ENCODE measurements at regions not wholly inside any gene's neighbourhood (a gene's known extent, or its start where the extent isn't known, plus 50 kb on each side); places are given as distances from the start of the nearest gene placed in this dataset.

DNA sequence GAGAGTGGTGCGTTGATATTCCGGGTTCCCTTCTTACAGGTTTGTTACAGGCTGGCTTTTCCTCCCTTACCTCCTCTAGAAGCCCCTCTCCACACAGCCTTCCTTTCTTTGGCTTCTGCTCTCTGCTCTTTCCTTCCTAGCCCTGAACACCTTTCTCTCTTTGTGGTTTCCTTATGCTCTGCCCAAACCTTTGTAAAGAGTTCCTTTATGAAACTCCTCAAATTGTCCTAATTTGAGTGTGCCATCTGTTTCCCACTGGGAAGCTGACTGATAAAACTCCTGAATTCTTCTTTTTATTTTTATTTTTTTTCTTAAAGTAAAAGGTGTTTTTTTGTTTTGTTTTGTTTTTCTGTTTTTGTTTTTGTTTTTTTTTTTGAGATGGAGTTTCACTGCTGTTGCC lies 60.1 kb upstream of the OTX2 start:
- Histone ChIP-seq H3K4me3 (no peak overlapping the region), H3K36me3 (no peaks in the 10 kb centered on the region), H3K4me1 (no peaks in the 10 kb centered on the region), H3K27ac (no peak overlapping the region), H3K4me2 (no peak overlapping the region), H4K20me1 (no peaks in the 10 kb centered on the region), H3K27me3 (no peaks in the 10 kb centered on the region), H3K9ac (no peak overlapping the region), H3K9me3 (replicated peaks in 1 of 11) (no peaks in the 10 kb centered on the region)
- TF ChIP-seq Cebpa-rat (IDR thresholded peaks at IDR 0.05), result no peak

DNA sequence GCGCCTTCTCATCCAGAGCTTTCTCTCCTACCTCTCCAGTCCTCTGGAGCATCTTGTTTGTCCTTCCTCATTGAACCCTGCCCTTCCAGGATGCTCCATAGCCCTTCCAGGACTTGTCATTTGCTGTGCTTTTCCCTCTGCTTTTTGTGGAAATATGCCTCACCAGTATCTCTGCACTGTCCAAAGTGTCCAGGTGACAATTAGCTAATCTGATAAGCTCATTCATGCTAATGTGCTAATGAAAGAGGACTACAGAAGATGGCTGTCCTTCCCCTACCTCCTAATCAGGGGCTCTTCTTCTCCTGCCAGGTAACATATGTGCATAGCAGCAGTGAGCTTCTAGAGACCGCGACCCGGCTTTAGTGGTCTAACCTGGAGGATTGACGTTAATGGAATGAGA lies 58.4 kb upstream of the OTX2 start:
- no peaks in the 10 kb centered on the region for H3K36me3 ChIP-seq
- no peak overlapping the region for H3K4me2 ChIP-seq
- no peaks in the 10 kb centered on the region for H4K20me1 ChIP-seq
- H3K27ac ChIP-seq, result no peak overlapping the region
- no peaks in the 10 kb centered on the region for H3K27me3 ChIP-seq
- no peak overlapping the region for H3K9ac ChIP-seq
- H3K9me3 ChIP-seq (replicated peaks in 1 of 11), result no peaks in the 10 kb centered on the region
- no peak for TF ChIP-seq Cebpa-rat (IDR thresholded peaks at IDR 0.05)
- H3K4me1 ChIP-seq, result no peaks in the 10 kb centered on the region
- no peak overlapping the region for H3K4me3 ChIP-seq

DNA sequence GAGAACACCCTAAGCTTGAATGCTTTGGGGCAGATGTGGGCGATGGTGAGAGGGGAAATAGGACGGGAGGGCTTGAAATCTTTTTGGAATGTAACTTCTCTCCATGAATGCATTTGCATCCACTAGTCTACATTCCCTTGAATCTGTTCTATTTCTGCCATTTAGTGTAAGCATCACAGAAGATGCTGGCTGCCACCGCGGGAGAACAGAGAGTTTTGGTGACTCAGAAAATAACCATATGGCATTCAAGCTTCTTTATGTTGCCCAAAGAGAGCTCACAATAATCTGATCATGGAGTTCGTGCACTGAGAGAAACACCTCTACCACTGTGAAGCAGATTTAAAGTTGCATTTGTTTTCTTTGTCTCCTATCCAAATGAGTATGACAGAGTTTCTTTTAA lies 52.6 kb upstream of the OTX2 start:
- Histone ChIP-seq H3K27ac (no peak overlapping the region), H3K36me3 (no peaks in the 10 kb centered on the region), H3K27me3 (no peaks in the 10 kb centered on the region), H4K20me1 (no peaks in the 10 kb centered on the region), H3K9ac (no peak overlapping the region), H3K4me1 (no peaks in the 10 kb centered on the region), H3K9me3 (replicated peaks in 1 of 11) (no peaks in the 10 kb centered on the region), H3K4me2 (no peak overlapping the region), H3K4me3 (no peak overlapping the region)
- no peak for TF ChIP-seq Cebpa-rat (IDR thresholded peaks at IDR 0.05)

DNA sequence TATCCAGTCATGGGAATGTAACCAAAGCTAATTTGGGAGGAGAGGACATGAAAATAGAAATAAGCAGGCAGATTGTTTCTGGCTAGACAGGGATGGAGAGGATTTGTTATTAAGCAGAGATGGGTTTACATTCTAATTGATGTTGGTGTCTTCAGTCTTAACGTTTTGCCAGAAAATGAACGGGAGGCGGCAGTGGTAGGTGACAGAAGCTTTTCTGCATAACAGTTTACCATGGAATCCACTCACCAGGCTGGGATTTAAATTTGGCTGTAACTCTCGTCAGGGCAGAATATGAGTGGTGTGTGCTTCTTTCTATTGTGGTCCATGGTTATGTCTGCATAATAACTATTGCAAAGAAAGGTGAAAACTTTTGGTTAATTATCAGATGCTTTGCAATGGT lies 50.2 kb upstream of the OTX2 start:
- Histone ChIP-seq H3K27ac (no peak overlapping the region), H3K4me2 (no peak overlapping the region), H3K27me3 (no peaks in the 10 kb centered on the region), H3K4me3 (no peak overlapping the region), H3K4me1 (no peaks in the 10 kb centered on the region), H4K20me1 (no peaks in the 10 kb centered on the region), H3K9ac (no peak overlapping the region), H3K36me3 (no peaks in the 10 kb centered on the region), H3K9me3 (replicated peaks in 1 of 11) (no peaks in the 10 kb centered on the region)
- no peak for TF ChIP-seq Cebpa-rat (IDR thresholded peaks at IDR 0.05)
